ENCODE measurements at regions not wholly inside any gene's neighbourhood (a gene's known extent, or its start where the extent isn't known, plus 50 kb on each side); places are given as distances from the start of the nearest gene placed in this dataset.

- intact Hi-C loops (cut with micrococcal nuclease; ENCODE audit: unreplicated experiment), result no loop called here
- no TSS peak for BruUV-seq (replicated peaks)
- no peak overlapping the region for H3K4me2 ChIP-seq (ENCODE audit: low read length)
- H3K9me3 ChIP-seq (ENCODE audit: low read length), result no peaks in the 10 kb centered on the region
- no peak for DNase-seq (ENCODE audit: low spot score)
- H3K4me1 ChIP-seq (ENCODE audit: insufficient read depth, low read length, poor library complexity, severe bottlenecking), result no peaks in the 10 kb centered on the region
- no peak overlapping the region for H2AFZ ChIP-seq (ENCODE audit: low read length)
- POLR2A ChIA-PET, result interaction anchor here (0.5 to 0.7 kb wide), 7 partner anchors 14 to 1611 kb away, joined by 3 to 4 read pairs (median 3); no protein-coding TSS in a partner anchor
- H4K20me1 ChIP-seq (ENCODE audit: insufficient read depth, low read length), result no peaks in the 10 kb centered on the region
- no peak overlapping the region for H3K27ac ChIP-seq (ENCODE audit: low read depth, low read length, poor library complexity, severe bottlenecking)
- H3K36me3 ChIP-seq (ENCODE audit: insufficient read depth, low read length), result no peaks in the 10 kb centered on the region
- TF ChIP-seq CTCF (conservative IDR thresholded peaks at IDR 0.05; ENCODE audit: low read length) (no peak), EZH2phosphoT487 (IDR thresholded peaks at IDR 0.05; ENCODE audit: borderline replicate concordance, low read depth, low read length) (no peak)
- no peak overlapping the region for H3K4me3 ChIP-seq (ENCODE audit: low read depth, low read length, poor library complexity, severe bottlenecking)
- CTCF ChIA-PET (ENCODE audit: unreplicated experiment), result no interaction called here
- no peaks in the 10 kb centered on the region for H3K79me2 ChIP-seq (ENCODE audit: insufficient read depth, low read depth, low read length)
- H3K9me2 ChIP-seq (ENCODE audit: insufficient read depth, low read length), result no peaks in the 10 kb centered on the region
Measured at GRCh38 chr3:147118611-147119010, 287.7 kb downstream of the ZIC4 start.

GRCh38 chr3:147117631-147118030, 288.7 kb downstream of the ZIC4 start:
- H2AFZ ChIP-seq (ENCODE audit: low read length), result no peak overlapping the region
- H3K27ac ChIP-seq (ENCODE audit: low read depth, low read length, poor library complexity, severe bottlenecking), result no peak overlapping the region
- H3K4me2 ChIP-seq (ENCODE audit: low read length), result no peak overlapping the region
- BruUV-seq (replicated peaks), result no TSS peak
- DNase-seq (ENCODE audit: low spot score), result no peak
- no peaks in the 10 kb centered on the region for H4K20me1 ChIP-seq (ENCODE audit: insufficient read depth, low read length)
- H3K4me1 ChIP-seq (ENCODE audit: insufficient read depth, low read length, poor library complexity, severe bottlenecking), result no peaks in the 10 kb centered on the region
- H3K9me3 ChIP-seq (ENCODE audit: low read length), result no peaks in the 10 kb centered on the region
- H3K9me2 ChIP-seq (ENCODE audit: insufficient read depth, low read length), result no peaks in the 10 kb centered on the region
- H3K36me3 ChIP-seq (ENCODE audit: insufficient read depth, low read length), result no peaks in the 10 kb centered on the region
- no peak overlapping the region for H3K4me3 ChIP-seq (ENCODE audit: low read depth, low read length, poor library complexity, severe bottlenecking)
- intact Hi-C loops (cut with micrococcal nuclease; ENCODE audit: unreplicated experiment), result no loop called here
- ChIA-PET CTCF (ENCODE audit: unreplicated experiment) (no interaction called here), POLR2A (interaction anchor here (0.5 to 0.7 kb wide), 2 partner anchors 182 to 687 kb away, joined by 3 to 5 read pairs; no protein-coding TSS in a partner anchor)
- no peaks in the 10 kb centered on the region for H3K79me2 ChIP-seq (ENCODE audit: insufficient read depth, low read depth, low read length)
- TF ChIP-seq EZH2phosphoT487 (IDR thresholded peaks at IDR 0.05; ENCODE audit: borderline replicate concordance, low read depth, low read length), result no peak
- TF ChIP-seq CTCF (conservative IDR thresholded peaks at IDR 0.05; ENCODE audit: low read length), result no peak

DNA sequence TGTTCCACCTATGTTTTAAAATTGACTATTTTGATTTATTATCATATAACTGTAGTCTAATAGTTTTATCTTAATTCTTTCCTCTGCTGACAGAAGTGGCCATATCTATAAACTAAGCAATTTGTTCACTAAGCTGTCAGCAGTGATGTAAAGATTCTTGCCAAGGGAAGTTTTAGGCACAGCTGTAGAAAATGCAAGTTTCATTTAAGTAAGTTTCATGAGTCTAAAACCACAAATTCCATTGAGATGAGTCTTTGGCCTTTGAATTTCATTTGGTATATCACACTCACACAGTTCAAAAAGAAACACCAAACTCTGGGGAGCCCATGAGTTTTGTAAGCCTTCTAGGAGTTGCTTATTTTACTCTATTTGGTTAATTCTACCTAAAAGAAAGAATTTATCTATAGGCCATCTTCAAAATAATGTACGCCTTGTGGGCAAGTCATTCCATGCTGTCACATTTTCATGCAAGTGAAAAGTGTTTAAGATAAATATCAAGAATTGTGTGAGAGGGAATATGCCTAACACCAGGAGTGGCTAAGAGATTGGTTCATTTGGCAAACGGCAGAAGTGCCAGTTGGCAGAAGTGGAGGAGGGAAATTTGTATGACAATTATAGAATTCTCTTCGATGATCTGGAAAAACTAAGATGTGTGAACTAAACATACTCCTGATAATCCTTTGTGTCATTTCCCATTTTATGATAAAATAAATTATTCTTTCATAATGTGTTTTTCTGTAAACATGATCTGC, 292.9 kb downstream of the ZIC4 start:
- Histone ChIP-seq H3K79me2 (ENCODE audit: insufficient read depth, low read depth, low read length) (no peaks in the 10 kb centered on the region), H4K20me1 (ENCODE audit: insufficient read depth, low read length) (no peaks in the 10 kb centered on the region), H3K4me1 (ENCODE audit: insufficient read depth, low read length, poor library complexity, severe bottlenecking) (no peaks in the 10 kb centered on the region), H3K9me2 (ENCODE audit: insufficient read depth, low read length) (no peaks in the 10 kb centered on the region), H3K9me3 (ENCODE audit: low read length) (no peaks in the 10 kb centered on the region), H3K4me2 (ENCODE audit: low read length) (no peak overlapping the region), H3K4me3 (ENCODE audit: low read depth, low read length, poor library complexity, severe bottlenecking) (no peak overlapping the region), H2AFZ (ENCODE audit: low read length) (no peak overlapping the region), H3K36me3 (ENCODE audit: insufficient read depth, low read length) (no peaks in the 10 kb centered on the region), H3K27ac (ENCODE audit: low read depth, low read length, poor library complexity, severe bottlenecking) (no peak overlapping the region)
- ChIA-PET CTCF (ENCODE audit: unreplicated experiment) (no interaction called here), POLR2A (interaction anchor here (0.6 kb wide), 1 partner anchor 108 kb away, joined by 4 read pairs; no protein-coding TSS in a partner anchor)
- TF ChIP-seq CTCF (conservative IDR thresholded peaks at IDR 0.05; ENCODE audit: low read length) (no peak), EZH2phosphoT487 (IDR thresholded peaks at IDR 0.05; ENCODE audit: borderline replicate concordance, low read depth, low read length) (no peak)
- intact Hi-C loops (cut with micrococcal nuclease; ENCODE audit: unreplicated experiment), result no loop called here
- DNase-seq (ENCODE audit: low spot score), result no peak
- BruUV-seq (replicated peaks), result no TSS peak

Measured in OCI-LY7 (cell line).